ENCODE measurements at regions not wholly inside any gene's neighbourhood (a gene's known extent, or its start where the extent isn't known, plus 50 kb on each side); places are given as distances from the start of the nearest gene placed in this dataset.
"Not testable (repeated sequence)": the region's sequence is repeated elsewhere in the genome, so short reads cannot be mapped to it uniquely, and the experiment has no call there.

DNA sequence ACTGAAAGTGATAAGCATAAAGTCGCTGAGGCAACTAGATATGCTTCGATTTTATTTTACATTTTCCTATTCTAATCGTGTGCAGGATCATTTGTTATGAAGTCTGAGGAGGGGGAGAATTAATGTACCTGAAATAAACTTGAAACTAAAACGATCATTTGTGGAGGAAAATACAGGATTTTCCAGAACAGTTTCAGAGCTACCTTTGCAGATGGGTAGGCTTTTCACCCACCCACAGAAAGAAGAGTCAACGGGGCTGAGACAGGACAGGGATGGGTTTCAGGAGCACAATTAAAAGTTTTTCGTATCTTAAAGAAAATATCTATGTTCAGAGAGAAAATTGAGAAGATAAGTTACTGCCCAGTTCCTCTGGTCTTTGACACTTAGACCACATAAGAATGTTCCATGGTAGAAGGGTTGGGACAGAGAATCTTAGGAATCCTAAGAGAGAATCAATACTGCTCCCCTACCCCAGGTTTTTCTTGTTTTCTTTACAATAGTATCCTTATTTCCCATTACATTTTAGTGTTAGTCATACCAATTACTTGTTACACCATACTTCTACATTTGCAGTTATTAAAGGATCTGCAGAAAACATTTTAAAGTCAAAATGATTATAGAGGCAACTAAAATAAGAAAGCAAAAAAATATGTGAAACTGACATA is 211.4 kb downstream of the DEPDC1B start:
- DNase-seq, result no peak

DNA sequence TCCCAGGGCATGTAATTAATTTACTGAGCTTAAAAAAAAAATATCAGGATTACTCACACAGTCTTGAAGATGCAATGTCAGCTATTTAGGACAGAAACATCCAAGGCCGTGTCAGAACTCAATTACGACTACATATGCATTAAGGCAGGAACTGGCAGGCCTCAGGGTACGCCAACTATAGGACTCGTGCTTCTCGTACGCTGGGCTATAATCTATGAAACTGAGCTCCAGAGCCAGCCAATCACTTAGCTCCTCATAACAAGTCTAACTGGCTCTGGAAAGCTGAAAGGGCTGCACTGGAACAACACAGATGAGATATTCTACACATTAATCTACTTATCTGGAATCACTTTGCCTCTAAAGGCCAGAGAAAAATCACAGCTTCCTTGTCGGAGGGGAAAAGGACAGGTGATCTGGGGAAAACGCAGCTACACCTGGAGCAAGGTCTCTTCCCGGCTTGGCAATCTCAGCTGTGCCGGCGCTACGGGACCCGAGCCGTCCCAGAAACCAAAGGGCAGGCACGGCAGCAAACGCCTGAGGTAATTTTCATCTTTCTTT is 212.0 kb downstream of the DEPDC1B start:
- no peak for DNase-seq

DNA sequence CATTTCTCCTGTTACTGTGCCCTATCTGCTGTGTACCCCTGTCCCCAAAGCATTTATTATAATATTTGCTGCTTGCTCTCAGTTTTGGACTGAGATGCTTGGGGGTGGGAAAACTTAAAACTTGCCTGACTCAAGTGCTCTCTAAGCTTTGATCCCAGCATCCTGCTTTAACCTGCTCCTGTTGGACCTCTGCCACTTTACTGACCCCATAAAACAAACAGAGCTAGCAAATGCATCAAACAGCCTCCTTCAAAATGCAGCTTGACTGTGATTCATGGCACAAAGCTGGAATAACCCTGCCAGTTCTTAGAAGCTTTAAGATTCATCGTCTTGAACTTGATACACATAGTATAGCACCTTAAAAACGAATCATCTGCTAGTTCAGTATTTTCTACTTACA is 212.5 kb downstream of the DEPDC1B start:
- no peak for DNase-seq

DNA sequence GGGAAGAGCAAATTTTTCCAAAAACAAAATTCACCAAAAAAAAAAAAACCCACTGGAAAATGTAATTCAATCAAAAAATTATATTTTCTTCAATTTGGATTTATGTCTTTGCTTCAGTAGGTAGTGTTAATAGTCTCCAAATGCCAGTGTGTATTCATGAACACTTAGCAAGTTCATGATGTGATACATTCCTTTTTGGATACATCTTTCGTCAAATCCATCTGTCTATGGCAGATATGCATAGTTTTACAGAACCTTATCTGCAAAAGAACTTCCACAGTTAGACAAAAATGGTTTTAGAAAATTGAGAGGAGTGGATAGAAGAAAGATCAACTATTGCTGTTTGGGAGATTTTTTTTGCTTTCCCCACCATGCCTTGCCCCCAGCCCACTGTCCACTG is 214.6 kb downstream of the DEPDC1B start:
- DNase-seq, result no peak

DNA sequence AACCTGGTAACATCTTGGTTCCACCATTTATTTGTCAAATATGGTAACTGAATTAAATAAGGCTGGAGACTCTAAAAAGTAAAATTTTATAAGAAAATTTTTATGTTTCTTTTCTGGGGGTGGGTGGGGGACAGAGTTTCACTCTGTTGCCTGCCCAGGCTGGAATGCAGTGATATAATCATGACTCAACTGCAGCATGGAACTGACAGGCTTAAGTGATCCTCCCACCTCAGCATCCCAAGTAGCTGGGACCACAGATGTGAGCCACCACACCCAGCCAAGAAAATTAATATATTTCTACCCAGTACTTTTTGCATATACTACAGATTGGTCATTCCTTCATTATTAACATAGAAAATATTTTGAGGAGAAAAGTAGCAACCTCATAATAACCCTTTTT is 216.9 kb downstream of the DEPDC1B start:
- DNase-seq, result no peak

DNA sequence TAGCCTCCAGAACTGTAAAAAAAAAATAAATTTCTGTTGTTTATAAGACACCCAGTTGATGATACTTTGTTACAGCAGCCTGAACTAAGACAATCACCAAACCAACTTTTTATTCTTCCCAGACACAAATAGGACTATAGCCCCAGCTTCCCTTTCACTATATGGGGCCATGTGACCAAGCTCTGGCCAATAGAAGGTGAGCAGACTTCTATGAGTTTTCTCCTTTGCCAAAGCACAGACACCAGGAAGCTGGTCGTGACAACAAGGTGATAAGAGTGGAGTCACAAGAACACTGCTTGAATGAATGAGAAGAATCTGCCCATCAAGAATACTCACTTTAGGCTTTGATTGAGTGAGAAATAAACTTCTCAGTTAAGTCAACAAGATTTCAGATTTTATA is 217.7 kb downstream of the DEPDC1B start:
- no peak for DNase-seq

DNA sequence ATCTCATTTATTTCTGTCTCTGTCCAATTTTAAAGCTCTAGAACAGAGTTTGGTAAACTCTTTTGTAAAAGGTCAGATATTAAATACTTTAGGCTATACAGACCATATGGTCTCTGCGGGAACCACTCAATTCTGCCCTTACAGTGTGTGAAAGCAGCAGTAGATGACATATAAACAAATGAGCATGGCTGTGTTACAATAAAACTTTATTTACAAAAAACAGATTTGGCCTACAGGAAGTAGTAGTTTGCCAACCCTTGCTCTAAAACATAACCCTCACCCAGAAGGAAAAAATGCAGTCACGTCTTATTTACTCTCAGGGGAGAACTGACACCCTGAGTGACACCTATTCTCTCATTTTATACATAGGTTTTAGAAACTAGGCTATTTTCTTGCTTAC is 220.4 kb downstream of the DEPDC1B start:
- no peak for DNase-seq

DNA sequence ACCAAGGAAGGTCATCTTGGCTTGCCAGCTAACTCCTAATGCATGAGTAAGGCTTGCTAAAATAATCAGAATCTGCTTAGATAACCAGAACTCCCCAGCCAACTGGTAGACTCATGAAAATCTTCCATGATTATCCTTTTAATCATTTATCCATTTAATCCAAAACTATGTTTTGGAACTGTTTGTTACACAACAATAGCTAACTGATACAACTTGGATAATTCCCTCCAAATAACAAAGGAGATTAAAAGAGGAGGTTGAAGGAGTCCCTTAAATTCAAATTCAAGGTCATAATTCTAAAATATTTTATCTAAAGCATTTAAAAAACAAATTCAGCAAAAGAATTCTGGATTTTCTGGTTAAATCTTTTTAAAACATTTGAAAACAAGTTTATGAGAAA is 222.1 kb downstream of the DEPDC1B start:
- DNase-seq, result no peak

DNA sequence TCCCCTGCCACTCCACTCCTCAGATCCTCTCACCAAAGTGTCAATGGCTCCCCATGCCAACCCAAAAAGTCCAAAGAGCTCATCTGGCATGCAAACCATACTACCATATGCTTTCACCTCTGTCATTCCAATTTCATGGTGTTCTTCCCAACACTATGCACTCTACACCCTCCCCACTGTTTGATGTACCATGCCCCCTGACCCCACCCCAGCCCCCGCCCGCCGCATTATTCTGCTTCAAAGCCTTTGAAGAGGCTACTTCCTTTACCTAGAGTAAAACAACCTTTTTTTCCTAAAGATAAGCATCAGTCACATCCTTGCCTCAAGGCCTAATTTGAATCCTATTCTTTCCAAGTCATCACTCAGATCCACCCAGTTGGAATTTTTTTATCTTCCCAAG is 226.3 kb downstream of the DEPDC1B start:
- no peak for DNase-seq

DNA sequence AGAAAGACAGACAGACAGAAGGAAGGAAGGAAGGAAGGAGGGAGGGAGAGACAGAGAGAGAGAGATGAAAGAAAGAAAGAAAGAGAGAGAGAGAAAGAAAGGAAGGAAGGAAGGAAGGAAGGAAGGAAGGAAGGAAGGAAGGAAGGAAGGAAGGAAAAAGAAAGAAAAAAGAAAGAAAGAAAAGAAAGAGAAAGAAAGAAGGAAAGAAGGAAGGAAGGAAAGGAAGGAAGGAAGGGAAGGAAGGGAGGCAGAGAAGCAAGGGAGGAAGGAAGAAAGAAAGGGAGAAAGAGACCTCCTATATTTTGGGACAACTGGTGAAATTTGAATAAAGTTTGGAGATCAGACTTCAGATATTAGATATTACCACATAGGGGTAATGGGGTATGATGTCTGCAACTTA is 226.9 kb downstream of the DEPDC1B start:
- DNase-seq, result not testable (repeated sequence)

DNA sequence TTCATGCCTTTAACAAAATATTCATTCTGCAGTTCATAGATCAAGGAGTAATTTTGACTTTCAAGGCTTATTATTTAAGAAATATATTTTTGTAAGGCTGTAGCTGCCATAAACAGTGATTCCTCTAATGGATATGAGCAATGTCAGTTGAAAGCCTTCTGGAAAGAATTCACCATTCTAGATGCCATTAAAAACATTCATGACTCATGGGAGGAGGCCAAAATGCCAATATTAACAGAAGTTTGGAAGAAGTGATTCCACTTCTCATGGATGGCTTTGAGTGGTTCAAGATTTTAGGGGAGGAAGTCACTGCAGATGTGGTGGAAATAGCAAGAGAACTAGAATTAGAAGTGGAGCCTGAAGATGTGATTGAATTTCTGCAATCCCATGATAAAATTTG is 229.1 kb downstream of the DEPDC1B start:
- DNase-seq, result no peak

DNA sequence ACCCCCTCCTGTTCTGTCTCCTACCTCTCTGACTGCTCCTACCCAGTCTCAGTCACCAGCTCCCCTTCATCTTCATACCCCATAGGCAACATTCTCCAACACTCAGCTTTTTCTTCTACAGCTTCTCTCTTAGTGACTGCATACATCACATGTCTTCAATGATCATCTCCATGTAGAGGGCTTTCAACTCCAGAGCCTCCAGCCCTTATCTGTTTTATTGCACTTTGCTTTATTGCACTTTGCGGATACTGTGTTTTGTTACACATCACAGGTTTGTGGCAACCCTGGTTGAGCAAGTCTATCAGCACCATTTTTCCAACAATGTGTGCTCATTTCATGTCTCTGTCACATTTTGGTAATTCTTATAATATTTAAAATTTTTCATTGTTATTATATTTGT is 230.7 kb downstream of the DEPDC1B start:
- DNase-seq, result no peak

DNA sequence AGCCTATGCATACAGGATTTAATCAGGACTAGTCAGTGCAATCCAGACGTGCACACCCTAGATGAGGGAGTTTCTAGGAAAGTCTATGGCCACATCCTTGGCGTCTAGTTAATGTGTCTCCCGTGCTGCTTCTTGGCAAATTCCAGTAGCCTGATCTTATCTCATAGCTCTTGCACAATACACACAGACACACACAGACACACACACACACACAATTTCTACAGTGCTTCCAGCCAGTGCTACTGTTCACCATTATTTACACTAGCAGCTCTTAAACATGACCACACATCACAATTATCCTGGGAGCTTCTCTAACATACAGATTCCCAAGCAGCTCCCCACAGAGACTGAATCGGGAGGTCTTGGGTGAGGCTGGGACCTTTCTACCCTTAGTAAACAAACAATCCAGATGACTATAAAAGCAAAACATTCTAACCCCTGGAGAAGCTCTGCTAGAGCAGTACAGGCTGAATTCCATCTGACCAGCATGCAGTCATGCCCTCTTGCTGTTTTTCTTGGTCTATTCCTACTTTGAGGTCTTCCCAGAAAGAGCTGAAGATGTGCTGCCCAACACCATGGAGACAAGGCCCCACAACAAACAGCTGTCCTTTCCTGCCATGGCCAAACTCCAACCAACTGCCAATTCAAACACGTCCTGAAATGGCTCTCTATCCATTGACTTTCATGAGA is 236.6 kb downstream of the DEPDC1B start:
- DNase-seq, result no peak

DNA sequence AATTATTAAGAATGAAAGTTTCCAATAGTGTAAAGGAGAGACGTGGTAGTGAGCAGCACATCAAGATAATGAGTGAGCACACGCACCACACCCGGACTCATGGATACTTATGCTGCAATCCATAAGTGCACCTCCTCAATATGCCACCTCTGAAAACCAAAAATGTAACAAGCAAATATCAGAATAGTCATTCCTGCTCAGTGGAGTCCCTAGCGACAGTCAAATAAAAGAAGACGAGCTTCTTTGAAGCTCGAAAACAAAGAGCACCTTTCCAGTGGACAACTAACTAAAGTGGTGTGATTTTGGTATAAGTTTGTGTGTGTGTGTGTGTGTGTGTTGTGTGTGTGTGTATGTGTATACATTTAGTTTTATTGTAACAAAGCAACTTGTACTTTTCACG is 241.3 kb downstream of the DEPDC1B start:
- no peak for DNase-seq

DNA sequence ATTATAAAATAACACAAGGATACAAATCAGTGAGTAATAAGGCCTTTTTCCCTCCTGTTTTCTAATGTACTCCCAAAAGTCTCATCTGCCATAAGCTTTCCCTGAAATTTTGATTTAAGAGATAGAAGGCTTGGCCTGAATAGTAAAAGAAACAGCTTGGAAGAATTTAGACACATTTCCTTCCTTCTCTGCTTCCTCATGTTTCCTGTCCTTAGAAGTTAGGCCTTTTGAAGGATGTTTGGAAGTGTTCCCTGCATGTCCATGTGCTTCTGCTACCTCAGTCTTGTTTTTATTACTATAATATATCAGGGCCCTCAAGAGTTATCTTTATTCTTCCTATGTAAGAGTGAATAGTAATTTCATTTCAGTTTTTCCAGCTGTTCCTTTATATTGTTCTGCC is 242.7 kb downstream of the DEPDC1B start:
- DNase-seq, result peak; percentile 19

DNA sequence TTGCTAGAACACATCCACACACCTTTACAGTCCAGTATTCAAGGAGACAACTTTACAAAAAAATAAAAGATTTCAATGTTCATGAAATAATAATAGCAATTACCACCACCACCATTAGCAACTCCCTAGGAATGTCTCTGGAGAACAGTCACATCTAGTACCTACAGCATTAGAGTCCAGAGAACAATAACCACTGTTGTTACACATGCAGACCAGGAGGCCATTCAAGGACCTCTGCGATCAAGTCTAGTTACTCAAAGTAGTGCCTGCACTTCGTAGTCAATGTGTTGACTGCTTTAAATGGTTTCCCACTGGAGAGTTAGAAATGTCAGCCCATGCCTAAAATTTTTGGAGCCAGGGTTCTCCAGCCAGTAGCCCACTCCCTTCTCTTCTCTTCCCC is 244.4 kb downstream of the DEPDC1B start:
- DNase-seq, result no peak

DNA sequence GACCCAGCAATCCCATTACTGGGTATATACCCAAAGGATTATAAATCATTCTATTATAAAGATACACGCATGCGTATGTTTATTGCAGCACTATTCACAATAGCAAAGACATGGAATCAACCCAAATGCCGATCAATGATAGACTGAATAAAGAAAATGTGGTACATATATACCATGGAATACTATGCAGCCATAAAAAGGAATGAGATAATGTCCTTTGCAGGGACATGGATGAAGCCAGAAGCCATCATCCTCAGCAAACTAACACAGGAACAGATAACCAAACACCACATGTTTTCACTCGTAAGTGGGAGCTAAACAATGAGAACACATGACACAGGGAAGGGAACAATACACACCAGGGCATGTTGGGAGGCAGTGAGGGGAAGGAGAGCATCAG is 245.7 kb downstream of the DEPDC1B start:
- not testable (repeated sequence) for DNase-seq

DNA sequence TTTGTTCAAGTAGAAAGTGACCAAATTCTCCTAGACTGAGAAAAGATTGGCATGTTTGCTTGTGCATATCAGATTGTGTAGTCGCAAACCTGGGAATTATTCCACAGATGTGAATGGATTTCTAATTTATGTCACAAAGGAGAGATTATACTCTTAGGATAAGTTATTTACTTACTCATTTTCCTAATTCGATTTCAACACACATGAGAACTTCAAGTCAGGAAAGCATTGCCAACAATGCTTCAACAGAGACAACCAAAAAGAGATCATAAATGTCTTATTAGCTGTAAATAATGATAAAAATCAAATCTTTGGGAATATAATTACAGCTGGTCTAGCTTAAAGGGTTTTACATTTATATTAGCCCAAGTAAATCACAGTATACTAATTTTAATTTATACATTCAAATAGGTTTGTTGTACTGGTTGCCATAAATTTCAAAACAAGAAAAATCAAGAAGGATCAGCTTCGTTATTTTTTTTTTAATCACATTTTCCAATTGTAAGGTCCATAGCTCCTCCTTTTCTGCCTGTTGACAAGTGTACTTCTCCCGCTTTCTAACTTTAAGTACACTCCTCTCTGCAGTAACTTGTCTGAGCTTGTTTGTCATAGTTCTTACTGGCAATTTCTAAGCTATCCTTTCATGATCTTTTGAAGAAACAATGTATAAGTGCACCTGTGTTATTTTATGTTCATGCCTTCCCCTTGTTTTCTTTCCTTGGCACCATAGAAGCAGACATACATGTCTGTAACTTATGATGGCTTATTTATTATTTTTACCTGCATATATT is 246.6 kb downstream of the DEPDC1B start:
- DNase-seq, result no peak

DNA sequence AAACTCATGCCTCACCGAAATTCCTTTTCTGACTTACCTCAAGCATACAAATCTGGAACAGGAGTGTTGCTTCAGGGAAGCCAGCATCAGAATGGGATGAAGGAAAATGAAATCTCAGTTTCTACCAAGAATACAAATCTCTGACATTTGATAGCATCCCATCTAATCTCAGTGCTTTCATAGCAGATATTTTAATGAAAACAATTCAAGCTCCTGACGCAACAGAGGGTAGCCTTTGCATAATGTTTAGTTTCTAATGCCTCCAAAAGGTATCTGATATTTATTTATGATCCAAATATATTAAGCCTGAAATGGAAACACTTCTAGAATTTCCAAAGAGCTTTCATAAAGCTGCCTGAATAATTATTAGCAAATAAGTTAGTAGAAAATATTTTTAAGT is 251.4 kb downstream of the DEPDC1B start:
- DNase-seq, result no peak

DNA sequence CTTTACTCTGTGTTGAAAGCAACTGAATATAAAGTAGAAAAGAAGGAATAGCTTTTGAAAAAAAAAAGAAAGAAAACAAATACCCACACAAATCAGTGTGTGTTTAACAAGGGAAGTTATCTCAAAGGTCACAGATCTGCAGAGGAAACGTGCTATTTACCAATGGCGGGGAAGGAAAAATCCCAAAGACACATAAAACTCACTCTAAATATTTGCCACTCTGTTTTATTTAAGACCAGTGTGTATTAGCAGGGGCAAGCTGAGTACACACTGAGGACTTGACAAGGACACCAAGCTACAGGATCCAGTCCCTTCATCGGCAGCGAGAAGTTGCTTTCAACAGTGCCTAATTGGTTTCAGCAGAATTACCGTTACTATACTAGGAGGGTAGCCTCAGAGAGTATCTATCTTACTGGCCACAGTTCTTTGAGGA is 252.5 kb downstream of the DEPDC1B start:
- no peak for DNase-seq

DNA sequence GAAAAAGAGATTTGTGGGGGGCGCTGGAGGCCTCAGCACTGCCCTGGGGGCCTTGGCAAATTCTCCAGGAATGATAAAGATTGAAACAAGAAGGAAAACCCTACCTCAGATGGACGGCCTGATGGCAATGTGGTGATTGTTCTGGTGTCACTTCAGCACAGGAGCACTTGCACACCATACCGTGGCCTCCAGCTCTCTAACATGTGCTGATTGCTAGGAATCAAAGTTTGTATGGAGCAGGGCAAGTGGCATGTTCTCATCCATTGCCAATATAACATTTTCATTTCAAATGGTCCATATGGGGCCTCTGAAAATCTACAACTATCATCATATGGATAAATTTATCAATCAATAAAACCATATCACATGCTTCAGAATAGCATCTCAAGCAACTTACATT is 253.0 kb downstream of the DEPDC1B start:
- no peak for DNase-seq

DNA sequence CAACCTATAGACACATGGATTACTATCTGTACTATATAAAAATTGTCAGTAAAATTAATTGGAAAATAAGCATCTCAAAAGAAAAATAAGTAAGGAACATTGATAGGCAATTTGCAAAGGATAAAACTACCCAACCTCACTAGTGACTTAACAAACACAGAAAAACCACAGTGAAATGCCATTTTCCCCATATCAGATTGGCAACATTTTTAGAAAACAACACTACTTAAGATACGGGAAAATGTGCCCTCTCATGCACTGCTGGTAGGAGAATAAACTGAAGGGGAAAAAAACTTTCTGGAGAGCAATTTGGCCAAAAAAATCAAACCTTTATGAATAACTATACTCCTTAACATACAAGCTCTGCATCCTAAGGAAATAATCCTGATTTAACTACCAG is 254.0 kb downstream of the DEPDC1B start:
- DNase-seq, result no peak

DNA sequence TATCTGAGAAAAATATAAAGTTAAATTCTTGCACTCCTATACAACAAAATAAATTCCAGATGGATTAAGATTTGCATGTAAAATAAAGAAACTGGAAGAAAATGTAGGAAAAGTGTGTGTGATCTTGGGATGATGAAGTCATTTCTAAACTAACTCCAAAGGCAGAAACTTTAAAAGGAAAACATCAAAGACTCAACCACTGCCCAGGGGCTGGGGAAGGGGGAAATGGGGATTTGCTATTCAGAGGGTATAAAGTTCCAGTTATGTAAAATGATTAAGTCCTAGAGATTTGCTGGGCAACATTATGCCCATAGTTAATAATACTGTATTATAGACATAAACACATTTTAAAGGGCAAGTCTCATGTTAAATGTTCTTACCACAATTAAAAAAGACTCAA is 254.5 kb downstream of the DEPDC1B start:
- no peak for DNase-seq
